ENCODE measurements at regions not wholly inside any gene's neighbourhood (a gene's known extent, or its start where the extent isn't known, plus 50 kb on each side); places are given as distances from the start of the nearest gene placed in this dataset.
"Not testable (repeated sequence)": the region's sequence is repeated elsewhere in the genome, so short reads cannot be mapped to it uniquely, and the experiment has no call there.

GRCh38 chr10:131810036-131810804, 90.6 kb upstream of the PPP2R2D start:
- no peak for DNase-seq

- no peak for DNase-seq
Measured at GRCh38 chr10:131810805-131811629, 89.8 kb upstream of the PPP2R2D start.

- no peak for DNase-seq
Measured at GRCh38 chr10:131811630-131812403, 89.0 kb upstream of the PPP2R2D start.

- DNase-seq, result no peak
Measured at GRCh38 chr10:131812736-131813604, 87.8 kb upstream of the PPP2R2D start.

DNA sequence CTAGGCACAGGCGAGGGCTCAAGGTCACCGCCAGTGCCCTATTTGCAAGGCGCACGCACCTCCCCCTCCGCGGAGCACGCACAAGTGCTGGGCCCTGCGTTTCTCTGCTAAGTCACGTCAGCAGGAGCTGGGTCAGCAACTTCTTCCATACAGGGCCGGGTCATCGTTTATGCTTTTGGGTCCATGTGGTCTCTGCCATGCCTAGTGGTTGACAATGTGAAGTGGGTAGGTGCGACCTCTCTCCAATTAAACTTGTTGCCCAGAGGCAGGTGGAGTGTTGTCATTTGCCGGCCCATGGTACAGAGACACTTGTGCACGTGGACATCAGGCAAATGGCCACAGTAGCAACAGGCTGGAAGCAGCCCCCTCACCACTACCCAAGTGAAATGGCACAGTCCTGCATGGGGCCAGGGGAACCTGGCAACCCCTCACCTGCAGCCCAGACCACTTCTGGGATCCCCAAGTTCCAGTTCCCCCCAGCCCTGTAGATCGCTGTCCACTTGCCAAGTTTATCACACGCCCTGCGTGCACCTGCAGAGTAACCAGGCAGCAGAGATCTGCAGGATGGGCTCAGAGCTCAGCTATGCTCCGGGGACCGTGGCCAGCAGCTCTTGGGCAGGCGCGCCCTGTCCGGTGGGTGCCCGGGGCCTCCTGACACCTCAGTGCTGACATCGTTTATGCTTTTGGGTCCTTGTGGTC, 86.1 kb upstream of the PPP2R2D start:
- no peak for DNase-seq

- DNase-seq, result no peak
Measured at GRCh38 chr10:131815266-131816156, 85.3 kb upstream of the PPP2R2D start.

- DNase-seq, result no peak
Measured at GRCh38 chr10:131816157-131816775, 84.5 kb upstream of the PPP2R2D start.

DNA sequence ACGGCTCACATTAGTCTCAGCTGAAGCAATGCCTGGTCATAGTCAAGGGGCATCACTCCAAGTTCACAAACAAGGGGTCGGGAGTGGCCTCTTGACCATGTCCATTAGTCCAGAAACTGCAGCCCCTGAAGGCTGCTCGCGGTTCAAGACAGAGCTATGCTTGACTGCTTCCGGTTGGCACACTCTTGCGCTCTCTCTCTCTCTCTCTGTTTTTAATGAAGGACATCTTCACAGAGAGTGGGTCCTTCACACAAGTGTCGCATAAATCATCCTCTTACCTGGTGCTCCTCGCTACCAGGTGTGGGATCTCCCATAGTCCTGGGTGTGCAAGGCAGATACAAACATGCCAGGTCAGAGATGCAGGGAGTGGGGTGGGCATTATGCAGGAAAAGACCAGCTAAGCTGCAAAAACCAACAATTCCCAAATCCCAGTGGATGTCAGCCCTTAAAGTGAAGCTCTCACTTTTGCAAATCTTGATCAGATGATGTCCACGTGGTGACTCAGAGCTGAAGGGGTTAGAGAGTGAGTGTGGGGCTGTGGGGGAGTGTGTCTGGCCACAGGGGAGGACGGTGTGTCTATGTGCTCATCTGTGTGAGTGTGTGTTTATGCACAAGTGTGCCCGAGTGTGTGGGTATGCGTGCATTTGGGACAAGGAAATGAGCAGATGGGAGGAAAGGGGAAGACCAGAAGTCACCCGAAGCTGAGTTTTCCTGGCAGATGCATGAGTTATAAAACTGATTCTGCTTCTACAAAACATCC, 83.7 kb upstream of the PPP2R2D start:
- no peak for DNase-seq

- no peak for DNase-seq
Measured at GRCh38 chr10:131817866-131818509, 82.8 kb upstream of the PPP2R2D start.

DNA sequence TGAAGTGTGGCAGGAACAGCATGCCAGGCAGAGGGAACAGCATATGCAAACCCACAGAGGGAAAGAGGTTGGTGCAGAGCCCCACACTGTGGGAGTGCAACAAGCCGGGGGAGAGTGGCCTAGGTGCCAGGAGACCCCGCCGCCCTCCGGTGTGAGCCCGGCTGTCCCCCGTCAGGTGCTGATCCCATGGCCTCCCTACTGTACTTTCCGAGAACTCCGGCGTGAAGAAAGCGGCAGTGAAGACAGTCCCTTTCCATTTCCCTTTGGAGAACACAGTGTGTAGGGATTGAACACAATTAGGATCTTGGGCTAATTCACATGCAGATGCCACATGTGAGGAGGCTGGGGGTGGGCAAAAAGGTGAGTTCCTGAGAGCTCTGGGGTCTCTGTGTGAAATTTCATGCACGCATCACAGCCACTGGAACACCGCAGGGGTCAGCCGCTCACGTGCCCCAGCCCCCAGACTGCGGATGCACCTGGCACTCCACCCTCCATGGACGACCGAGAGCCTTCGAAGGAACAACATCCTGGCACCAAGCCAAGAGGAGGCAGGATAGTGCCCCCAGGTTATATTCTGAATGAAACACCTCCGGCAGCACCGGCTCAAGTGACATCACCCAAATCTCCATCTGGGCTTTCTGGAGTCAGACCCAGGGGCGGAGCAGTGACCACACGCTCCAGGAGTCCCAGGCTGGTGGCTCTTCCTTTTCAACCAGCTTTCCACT, 82.1 kb upstream of the PPP2R2D start:
- no peak for DNase-seq

DNA sequence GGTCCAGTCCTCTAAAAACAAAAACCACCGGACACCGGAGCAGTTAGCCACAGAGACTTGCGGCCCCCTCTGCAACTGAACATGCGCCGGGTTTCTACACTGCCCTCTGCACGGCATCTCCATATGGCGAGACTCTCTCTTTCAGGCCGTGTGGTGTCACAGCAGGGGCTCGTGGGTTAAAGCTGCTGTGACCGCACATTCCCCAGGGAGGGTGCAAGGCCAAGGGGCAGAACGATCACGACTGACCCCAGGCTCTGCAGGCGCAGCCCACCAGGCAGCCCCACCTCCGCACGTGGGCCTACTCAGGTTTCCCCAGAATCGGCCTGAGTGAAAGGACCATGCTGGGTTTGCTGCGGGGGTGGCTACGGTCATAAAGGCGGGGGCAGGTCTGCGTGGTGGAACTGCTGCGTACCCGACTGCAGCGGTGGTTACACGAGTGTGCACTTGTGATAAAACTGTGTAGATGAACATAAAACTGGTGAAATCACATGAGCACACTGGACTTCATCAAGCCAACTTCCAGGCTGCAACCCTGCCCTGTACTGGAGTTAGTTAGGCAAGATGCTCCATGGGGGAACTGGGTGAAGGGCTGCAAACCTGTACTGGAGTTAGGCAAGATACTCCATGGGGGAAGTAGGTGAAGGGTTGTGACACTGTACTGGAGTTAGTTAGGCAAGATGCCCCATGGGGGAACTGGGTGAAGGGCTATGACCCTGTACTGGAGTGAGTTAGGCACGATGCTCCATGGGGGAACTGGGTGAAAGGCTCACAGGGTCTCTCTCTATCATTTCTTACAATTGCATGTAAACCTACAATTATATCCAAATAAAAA, 81.4 kb upstream of the PPP2R2D start:
- no peak for DNase-seq

DNA sequence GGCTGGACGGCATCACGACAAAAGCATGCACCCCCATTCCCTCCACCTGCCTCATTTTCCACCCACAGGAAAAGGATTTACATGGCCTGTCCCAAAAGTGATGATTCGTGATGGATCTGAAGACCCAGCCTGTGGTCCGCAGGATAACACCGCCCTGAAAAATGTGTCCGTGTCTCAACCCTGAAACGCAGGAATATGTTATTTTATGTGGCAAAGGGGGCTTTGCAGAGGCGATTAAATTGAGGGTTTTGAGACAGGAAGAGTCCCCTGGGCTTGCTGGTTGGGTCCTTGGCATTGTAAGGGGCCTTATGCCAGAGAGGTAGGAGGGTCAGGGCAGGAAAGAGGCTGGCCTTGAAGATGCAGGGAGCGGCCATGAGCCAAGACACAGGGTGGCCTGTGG, 80.2 kb upstream of the PPP2R2D start:
- DNase-seq, result no peak

DNA sequence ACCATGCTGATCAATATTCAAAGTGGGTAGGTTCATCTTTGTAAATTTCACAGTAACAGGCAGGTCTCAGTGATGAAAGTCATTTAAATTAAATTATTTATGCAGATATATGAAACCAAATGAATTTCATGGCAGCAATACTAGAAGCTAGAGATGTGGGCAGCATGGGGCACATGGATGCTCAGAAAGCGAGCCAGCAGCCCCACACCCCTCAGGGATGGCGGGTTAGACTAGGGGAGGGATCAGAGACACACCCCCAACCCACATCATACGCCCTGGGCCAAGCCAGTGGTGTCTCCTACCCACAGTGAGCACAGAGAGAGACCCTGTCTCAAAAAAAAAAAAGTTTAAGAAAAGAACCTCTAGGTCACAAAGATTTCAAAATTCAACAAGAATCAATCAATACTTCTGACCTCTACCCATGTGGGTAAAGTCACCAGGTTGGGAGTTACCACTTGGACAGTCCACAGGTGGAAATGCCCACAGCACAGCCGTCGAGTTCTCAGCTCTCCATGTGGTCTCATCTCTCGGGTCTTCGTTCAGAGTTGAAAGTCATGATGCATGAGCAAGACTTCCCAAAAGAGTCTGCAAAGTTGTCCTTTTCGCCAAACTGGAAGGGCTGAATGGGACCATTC, 79.3 kb upstream of the PPP2R2D start:
- no peak for DNase-seq

- no peak for DNase-seq
Measured at GRCh38 chr10:131822013-131822691, 78.7 kb upstream of the PPP2R2D start.

GRCh38 chr10:131822692-131823245, 78.0 kb upstream of the PPP2R2D start:
- DNase-seq, result no peak

DNA sequence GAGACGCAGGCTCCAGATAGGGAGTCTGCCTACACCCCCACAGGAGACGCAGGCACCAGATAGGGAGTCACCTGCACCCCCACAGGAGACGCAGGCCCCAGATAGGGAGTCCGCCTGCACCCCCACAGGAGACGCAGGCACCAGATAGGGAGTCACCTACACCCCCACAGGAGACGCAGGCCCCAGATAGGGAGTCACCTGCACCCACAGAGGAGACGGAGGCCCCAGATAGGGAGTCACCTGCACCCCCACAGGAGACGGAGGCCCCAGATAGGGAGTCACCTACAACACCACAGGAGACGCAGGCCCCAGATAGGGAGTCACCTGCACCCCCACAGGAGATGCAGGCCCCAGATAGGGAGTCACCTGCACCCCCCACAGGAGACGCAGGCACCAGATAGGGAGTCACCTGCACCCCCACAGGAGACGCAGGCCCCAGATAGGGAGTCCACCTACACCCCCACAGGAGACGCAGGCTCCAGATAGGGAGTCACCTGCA, 77.2 kb upstream of the PPP2R2D start:
- not testable (repeated sequence) for DNase-seq
